HEK293T (cell line): ENCODE measurements at regions not wholly inside any gene's neighbourhood (a gene's known extent, or its start where the extent isn't known, plus 50 kb on each side); places are given as distances from the start of the nearest gene placed in this dataset.

Source experiments
- ARNT ChIP-seq: fragments of 450-650 bp; IDR thresholded peaks from 2 replicates; pipeline ENCODE4 v1.6.1; 2017; ENCODE audit warnings: mild to moderate bottlenecking
- ELF4 ChIP-seq: fragments of 450-650 bp; IDR thresholded peaks from 2 replicates; pipeline ENCODE4 v1.6.1; 2017; ENCODE audit warnings: antibody characterized with exemption
- FOXA1 ChIP-seq: fragments of 450-650 bp; IDR thresholded peaks from 2 replicates; pipeline ENCODE4 v1.6.1; 2016; ENCODE audit warnings: mild to moderate bottlenecking
- FOXK2 ChIP-seq: fragments of 450-650 bp; IDR thresholded peaks from 2 replicates; pipeline ENCODE4 v1.6.1; 2016; ENCODE audit warnings: mild to moderate bottlenecking
- FOXM1 ChIP-seq: fragments of 450-650 bp; IDR thresholded peaks from 2 replicates; pipeline ENCODE4 v1.6.1; 2017; ENCODE audit warnings: mild to moderate bottlenecking, borderline replicate concordance
- HDGF ChIP-seq: fragments of 450-650 bp; IDR thresholded peaks from 2 replicates; pipeline ENCODE4 v1.6.1; 2017; ENCODE audit warnings: antibody characterized with exemption, borderline replicate concordance
- L3MBTL2 ChIP-seq: fragments of 450-650 bp; conservative IDR thresholded peaks from 2 replicates; pipeline ENCODE4 v1.6.1; 2016; ENCODE audit warnings: mild to moderate bottlenecking
- LEF1 ChIP-seq: fragments of 450-650 bp; IDR thresholded peaks from 2 replicates; pipeline ENCODE4 v1.6.1; 2017; ENCODE audit warnings: mild to moderate bottlenecking, borderline replicate concordance
- NFRKB ChIP-seq: fragments of 450-650 bp; IDR thresholded peaks from 2 replicates; pipeline ENCODE4 v1.6.1; 2016; ENCODE audit warnings: mild to moderate bottlenecking, moderate library complexity
- SP1 ChIP-seq: fragments of 450-650 bp; IDR thresholded peaks from 2 replicates; pipeline ENCODE4 v1.6.1; 2017
- SUZ12 ChIP-seq: fragments of 450-650 bp; IDR thresholded peaks from 2 replicates; pipeline ENCODE4 v1.6.1; 2016; ENCODE audit warnings: mild to moderate bottlenecking
- TARDBP ChIP-seq: fragments of 450-650 bp; IDR thresholded peaks from 2 replicates; pipeline ENCODE4 v1.6.1; 2016
- ZNF384 ChIP-seq: fragments of 450-650 bp; IDR thresholded peaks from 2 replicates; pipeline ENCODE4 v1.6.1; 2016

GRCh38 chr9:90393365-90394152 is 249.1 kb downstream of the DIRAS2 start:
- no peak for TF ChIP-seq SUZ12
- no peak for TF ChIP-seq ELF4
- TF ChIP-seq FOXM1, result no peak
- no peak for TF ChIP-seq FOXK2
- no peak for TF ChIP-seq FOXA1
- no peak for TF ChIP-seq NFRKB
- no peak for TF ChIP-seq LEF1
- TF ChIP-seq TARDBP, result no peak
- no peak for TF ChIP-seq HDGF
- no peak for TF ChIP-seq ZNF384
- no peak for TF ChIP-seq SP1
- TF ChIP-seq ARNT, result no peak
- TF ChIP-seq L3MBTL2, result no peak
